Lung (tissue), 11 donors: ENCODE measurements at regions not wholly inside any gene's neighbourhood (a gene's known extent, or its start where the extent isn't known, plus 50 kb on each side); places are given as distances from the start of the nearest gene placed in this dataset.

Experiments
- ATAC-seq: fragments of 200-7000 bp; cut with Tn5 transposase; one replicate; pipeline ENCODE4 v1.9.1; 2020; ENCODE audit warnings: moderate number of reproducible peaks; ENCODE audit not compliant: insufficient read depth, low FRiP score
- DNase-seq, 3 donors: peaks; one replicate each; pipeline ENCODE4 v3.0.0-alpha.2; 2013 to 2017
- H3K27ac ChIP-seq, 2 donors: one replicate each; pipeline ENCODE4 v1.5.1; 2013; ENCODE audit warnings: mild to moderate bottlenecking in 2 of 2, moderate library complexity in 2 of 2, control low read depth in 1 of 2, inconsistent platforms in 1 of 2, low read depth in 1 of 2, low read length in 1 of 2
- H3K27me3 ChIP-seq, 3 donors: one replicate each; pipeline ENCODE4 v1.5.1; 2013; ENCODE audit warnings: low read length in 2 of 3; ENCODE audit not compliant: control insufficient read depth in 3 of 3, insufficient read depth in 3 of 3
- H3K36me3 ChIP-seq, 4 donors: one replicate each; pipeline ENCODE4 v1.5.1; 2013; ENCODE audit warnings: low read length in 4 of 4, mild to moderate bottlenecking in 1 of 4, moderate library complexity in 1 of 4; ENCODE audit not compliant: control insufficient read depth in 4 of 4, insufficient read depth in 4 of 4
- H3K4me1 ChIP-seq, 5 donors: one replicate each; pipeline ENCODE4 v1.5.1; 2013; ENCODE audit warnings: low read length in 5 of 5, mild to moderate bottlenecking in 2 of 5, moderate library complexity in 1 of 5; ENCODE audit not compliant: control insufficient read depth in 5 of 5, insufficient read depth in 5 of 5
- H3K4me3 ChIP-seq: one replicate; pipeline ENCODE4 v1.5.1; 2013; ENCODE audit warnings: mild to moderate bottlenecking, control low read depth, moderate library complexity
- H3K9ac ChIP-seq, 2 donors: one replicate each; pipeline ENCODE4 v1.5.1; 2013; ENCODE audit warnings: low read length in 2 of 2, control low read depth in 1 of 2; ENCODE audit not compliant: insufficient read depth in 1 of 2
- H3K9me3 ChIP-seq, 4 donors: one replicate each; pipeline ENCODE4 v1.5.1; 2013; ENCODE audit warnings: low read length in 3 of 4, mild to moderate bottlenecking in 1 of 4, moderate library complexity in 1 of 4; ENCODE audit not compliant: control insufficient read depth in 4 of 4, insufficient read depth in 3 of 4
- WGBS, 2 donors: extraction: QIAGEN DNeasy Blood & Tissue Kit; methylation state at CpG; one replicate each; pipeline ENCODE4 v1.1.7; 2013; 5-methylcytosine and 5-hydroxymethylcytosine counted together
- TF ChIP-seq, protein P1 (sequence below): IDR thresholded peaks from 2 replicates; pipeline ENCODE4 v1.5.1; 2012; ENCODE audit warnings: mild to moderate bottlenecking; ENCODE audit errors: control extremely low read depth, extremely low read depth
- donor health status: control.
- donor health status: control.
- donor health status: Bipolar disorder and iron deficiency.
- donor health status: healthy.
- donor health status: DM: yes; HTN: yes; CAD: no.

- ATAC-seq (no peak), DNase-seq (no peak)
- TF ChIP-seq, protein P1, sequence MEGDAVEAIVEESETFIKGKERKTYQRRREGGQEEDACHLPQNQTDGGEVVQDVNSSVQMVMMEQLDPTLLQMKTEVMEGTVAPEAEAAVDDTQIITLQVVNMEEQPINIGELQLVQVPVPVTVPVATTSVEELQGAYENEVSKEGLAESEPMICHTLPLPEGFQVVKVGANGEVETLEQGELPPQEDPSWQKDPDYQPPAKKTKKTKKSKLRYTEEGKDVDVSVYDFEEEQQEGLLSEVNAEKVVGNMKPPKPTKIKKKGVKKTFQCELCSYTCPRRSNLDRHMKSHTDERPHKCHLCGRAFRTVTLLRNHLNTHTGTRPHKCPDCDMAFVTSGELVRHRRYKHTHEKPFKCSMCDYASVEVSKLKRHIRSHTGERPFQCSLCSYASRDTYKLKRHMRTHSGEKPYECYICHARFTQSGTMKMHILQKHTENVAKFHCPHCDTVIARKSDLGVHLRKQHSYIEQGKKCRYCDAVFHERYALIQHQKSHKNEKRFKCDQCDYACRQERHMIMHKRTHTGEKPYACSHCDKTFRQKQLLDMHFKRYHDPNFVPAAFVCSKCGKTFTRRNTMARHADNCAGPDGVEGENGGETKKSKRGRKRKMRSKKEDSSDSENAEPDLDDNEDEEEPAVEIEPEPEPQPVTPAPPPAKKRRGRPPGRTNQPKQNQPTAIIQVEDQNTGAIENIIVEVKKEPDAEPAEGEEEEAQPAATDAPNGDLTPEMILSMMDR, result no peak
- WGBS, 2 donors, result 76 to 87% methylated on average over 4 of the region's 4 CpGs
- Histone ChIP-seq H3K4me3 (no peak overlapping the region), H3K27ac (no peak overlapping the region), H3K9me3 (no peaks in the 10 kb centered on the region), H3K27me3 (no peaks in the 10 kb centered on the region), H3K9ac (no peak overlapping the region), H3K4me1 (no peaks in the 10 kb centered on the region), H3K36me3 (no peaks in the 10 kb centered on the region)
Observed at GRCh38 chr9:81410201-81410600, 279.1 kb downstream of the TLE1 start.

GRCh38 chr9:81408951-81409350 lies 280.4 kb downstream of the TLE1 start:
- no peaks in the 10 kb centered on the region for H3K36me3 ChIP-seq
- H3K9ac ChIP-seq, result no peak overlapping the region
- H3K27ac ChIP-seq, result no peak overlapping the region
- no peak overlapping the region for H3K4me3 ChIP-seq
- no peak for ATAC-seq
- no peaks in the 10 kb centered on the region for H3K27me3 ChIP-seq
- H3K4me1 ChIP-seq, result no peaks in the 10 kb centered on the region
- no peak for DNase-seq
- no peaks in the 10 kb centered on the region for H3K9me3 ChIP-seq
- TF ChIP-seq, protein P1, result no peak

GRCh38 chr9:81404931-81405598 lies 284.3 kb downstream of the TLE1 start:
- no peak for ATAC-seq
- TF ChIP-seq, protein P1, result no peak
- Histone ChIP-seq H3K27me3 (no peaks in the 10 kb centered on the region), H3K9ac (no peak overlapping the region), H3K9me3 (no peaks in the 10 kb centered on the region), H3K4me1 (no peaks in the 10 kb centered on the region), H3K36me3 (no peaks in the 10 kb centered on the region), H3K27ac (no peak overlapping the region), H3K4me3 (no peak overlapping the region)
- DNase-seq, result no peak
- WGBS, 2 donors, result 64 to 75% methylated on average over 2 of the region's 2 CpGs
